ENCODE measurements at regions not wholly inside any gene's neighbourhood (a gene's known extent, or its start where the extent isn't known, plus 50 kb on each side); places are given as distances from the start of the nearest gene placed in this dataset.
"Not testable (repeated sequence)": the region's sequence is repeated elsewhere in the genome, so short reads cannot be mapped to it uniquely, and the experiment has no call there.

GRCh38 chr18:49731860-49732311 lies 81.4 kb downstream of the ACAA2 start:
- DNase-seq = no peak

GRCh38 chr18:49731421-49731841 lies 81.9 kb downstream of the ACAA2 start:
- DNase-seq = no peak

- DNase-seq = no peak
Observed at GRCh38 chr18:49730951-49731391, 82.4 kb downstream of the ACAA2 start.

GRCh38 chr18:49728542-49728941 lies 84.8 kb downstream of the ACAA2 start:
- peak; percentile 16 for DNase-seq

- DNase-seq = no peak
Observed at GRCh38 chr18:49727816-49728215, 85.5 kb downstream of the ACAA2 start.

- no peak for DNase-seq
Observed at GRCh38 chr18:49726675-49726963, 86.7 kb downstream of the ACAA2 start.

GRCh38 chr18:49725809-49726674 lies 87.3 kb downstream of the ACAA2 start:
- DNase-seq = no peak

- DNase-seq = no peak
Observed at GRCh38 chr18:49723648-49724180, 89.6 kb downstream of the ACAA2 start.

GRCh38 chr18:49722477-49722876 lies 90.9 kb downstream of the ACAA2 start:
- DNase-seq = no peak

- DNase-seq = no peak
Observed at GRCh38 chr18:49721981-49722380, 91.4 kb downstream of the ACAA2 start.

- not testable (repeated sequence) for DNase-seq
Observed at GRCh38 chr18:49720944-49721343, 92.4 kb downstream of the ACAA2 start.

GRCh38 chr18:49717617-49718016 lies 95.7 kb downstream of the ACAA2 start:
- no peak for DNase-seq

- no peak for DNase-seq
Observed at GRCh38 chr18:49716035-49716434, 97.3 kb downstream of the ACAA2 start.

GRCh38 chr18:49709347-49709690 lies 104.0 kb downstream of the ACAA2 start:
- no peak for DNase-seq

- DNase-seq = no peak
Observed at GRCh38 chr18:49708662-49709346, 104.5 kb downstream of the ACAA2 start.

GRCh38 chr18:49707599-49707998 lies 105.7 kb downstream of the ACAA2 start:
- no peak for DNase-seq

- no peak for DNase-seq
Observed at GRCh38 chr18:49704334-49704733, 109.0 kb downstream of the ACAA2 start.

GRCh38 chr18:49701190-49701589 lies 112.1 kb downstream of the ACAA2 start:
- no peak for DNase-seq

GRCh38 chr18:49699303-49699702 lies 114.0 kb downstream of the ACAA2 start:
- DNase-seq = no peak

- no peak for DNase-seq
Observed at GRCh38 chr18:49698525-49699025, 114.8 kb downstream of the ACAA2 start.

GRCh38 chr18:49697757-49698524 lies 115.4 kb downstream of the ACAA2 start:
- no peak for DNase-seq

- DNase-seq = no peak
Observed at GRCh38 chr18:49697049-49697448, 116.3 kb downstream of the ACAA2 start.

GRCh38 chr18:49694402-49694801 lies 118.9 kb downstream of the ACAA2 start:
- DNase-seq = no peak

All from KG1 (cell line).